ENCODE measurements at regions not wholly inside any gene's neighbourhood (a gene's known extent, or its start where the extent isn't known, plus 50 kb on each side); places are given as distances from the start of the nearest gene placed in this dataset.

DNA sequence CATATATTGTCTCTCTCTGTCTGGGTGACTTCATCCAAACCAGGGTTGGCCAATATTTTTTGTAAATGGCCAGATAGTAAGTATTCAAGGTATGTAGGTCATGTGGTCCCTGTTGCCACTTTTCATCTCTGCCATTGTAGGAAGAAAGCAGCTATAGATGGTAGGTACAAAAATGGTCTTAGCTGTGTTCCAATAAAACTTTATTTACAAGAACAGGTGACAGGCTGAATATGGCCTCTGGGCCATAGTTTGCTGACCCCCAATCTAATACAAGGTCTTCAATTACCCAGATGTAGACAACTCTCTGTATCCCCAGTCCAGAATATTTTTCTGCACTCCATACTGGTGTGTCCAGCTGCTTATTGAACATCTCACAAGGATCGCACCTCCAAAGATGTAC is 166.2 kb upstream of the FZD8 start:
- TF ChIP-seq, protein P1, sequence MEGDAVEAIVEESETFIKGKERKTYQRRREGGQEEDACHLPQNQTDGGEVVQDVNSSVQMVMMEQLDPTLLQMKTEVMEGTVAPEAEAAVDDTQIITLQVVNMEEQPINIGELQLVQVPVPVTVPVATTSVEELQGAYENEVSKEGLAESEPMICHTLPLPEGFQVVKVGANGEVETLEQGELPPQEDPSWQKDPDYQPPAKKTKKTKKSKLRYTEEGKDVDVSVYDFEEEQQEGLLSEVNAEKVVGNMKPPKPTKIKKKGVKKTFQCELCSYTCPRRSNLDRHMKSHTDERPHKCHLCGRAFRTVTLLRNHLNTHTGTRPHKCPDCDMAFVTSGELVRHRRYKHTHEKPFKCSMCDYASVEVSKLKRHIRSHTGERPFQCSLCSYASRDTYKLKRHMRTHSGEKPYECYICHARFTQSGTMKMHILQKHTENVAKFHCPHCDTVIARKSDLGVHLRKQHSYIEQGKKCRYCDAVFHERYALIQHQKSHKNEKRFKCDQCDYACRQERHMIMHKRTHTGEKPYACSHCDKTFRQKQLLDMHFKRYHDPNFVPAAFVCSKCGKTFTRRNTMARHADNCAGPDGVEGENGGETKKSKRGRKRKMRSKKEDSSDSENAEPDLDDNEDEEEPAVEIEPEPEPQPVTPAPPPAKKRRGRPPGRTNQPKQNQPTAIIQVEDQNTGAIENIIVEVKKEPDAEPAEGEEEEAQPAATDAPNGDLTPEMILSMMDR (IDR thresholded peaks at IDR 0.05; ENCODE audit: low read depth, low read length) = no peak
- TF ChIP-seq, protein P2, sequence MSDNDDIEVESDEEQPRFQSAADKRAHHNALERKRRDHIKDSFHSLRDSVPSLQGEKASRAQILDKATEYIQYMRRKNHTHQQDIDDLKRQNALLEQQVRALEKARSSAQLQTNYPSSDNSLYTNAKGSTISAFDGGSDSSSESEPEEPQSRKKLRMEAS (IDR thresholded peaks at IDR 0.05; ENCODE audit: low read depth, low read length) = no peak
